ENCODE measurements at regions not wholly inside any gene's neighbourhood (a gene's known extent, or its start where the extent isn't known, plus 50 kb on each side); places are given as distances from the start of the nearest gene placed in this dataset.

DNA sequence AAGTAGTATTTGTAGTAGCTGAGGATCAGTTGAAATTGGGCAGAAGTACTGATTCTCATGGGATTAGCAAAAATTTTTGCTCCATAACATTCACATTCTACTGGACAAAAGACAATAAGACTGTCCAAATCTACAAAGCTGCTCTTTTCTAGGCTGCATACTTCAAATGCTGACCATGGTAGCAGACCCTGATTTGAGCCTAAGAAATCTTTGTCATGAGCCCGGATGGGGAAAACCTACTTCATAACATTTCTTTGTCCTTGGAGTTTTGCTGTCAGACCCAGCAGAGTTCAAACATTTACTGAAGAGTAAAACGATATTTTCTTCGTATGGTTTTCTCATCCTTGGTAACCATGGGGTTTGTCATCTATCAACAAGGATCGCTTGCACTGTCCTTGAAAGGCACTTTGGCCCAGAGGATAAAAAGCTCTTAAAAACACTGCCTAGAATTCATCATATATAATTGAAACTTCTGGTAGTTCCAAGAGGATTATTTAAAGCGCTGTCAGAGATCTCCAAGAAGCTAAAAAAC is 216.9 kb downstream of the CAVIN4 start:
- BruUV-seq (replicated peaks): no TSS peak
- no peak overlapping the region for H3K4me3 ChIP-seq
- H3K9me1 ChIP-seq (ENCODE audit: control insufficient read depth, insufficient read depth, low read length): no peaks in the 10 kb centered on the region
- H3K4me2 ChIP-seq (ENCODE audit: insufficient read depth, low read length): no peak overlapping the region
- no peak overlapping the region for H3K27ac ChIP-seq (ENCODE audit: extremely low read depth, low read depth, low read length)
- no peak for ATAC-seq
- in situ Hi-C loops (cut with MboI) (no loop called here), intact Hi-C loops (cut with micrococcal nuclease) (no loop called here)
- H3K9me3 ChIP-seq (replicated peaks; ENCODE audit: control insufficient read depth, insufficient read depth, low read depth, low read length): no peaks in the 10 kb centered on the region; the same call in 1 of the 2 replicates
- no peaks in the 10 kb centered on the region for H3K36me3 ChIP-seq (ENCODE audit: control insufficient read depth, insufficient read depth, low read length)
- no peaks in the 10 kb centered on the region for H3K4me1 ChIP-seq (replicated peaks in 1 of 2; ENCODE audit: control insufficient read depth in 2 of 2, insufficient read depth in 2 of 2, low read length in 2 of 2)
- ChIA-PET CTCF (ENCODE audit: low intra/inter-chr PET ratio) (no interaction called here), POLR2A (no interaction called here)
- H3K27me3 ChIP-seq (ENCODE audit: control insufficient read depth in 2 of 2, insufficient read depth in 2 of 2, low read length in 2 of 2): no peaks in the 10 kb centered on the region
- H3K9ac ChIP-seq (ENCODE audit: insufficient read depth in 1 of 2, low read depth in 2 of 2, low read length in 2 of 2): no peak overlapping the region
- FAIRE-seq: no peak
- no peak overlapping the region for H2AFZ ChIP-seq (ENCODE audit: low read depth, low read length)
- TF ChIP-seq FIP1L1 (IDR thresholded peaks at IDR 0.05; ENCODE audit: low read depth, low read length, poor library complexity, severe bottlenecking): no peak
- TF ChIP-seq MAZ (CRISPR knock-in tag; conservative IDR thresholded peaks at IDR 0.05 in 1 of 2, IDR thresholded peaks at IDR 0.05 in 1 of 2): no peak
- no peak for TF ChIP-seq SMAD2 (IDR thresholded peaks at IDR 0.05; ENCODE audit: low read depth, low read length)
- no peak for TF ChIP-seq SLC30A9 (CRISPR knock-in tag; IDR thresholded peaks at IDR 0.05)
- no peak for TF ChIP-seq BACH1 (tag; IDR thresholded peaks at IDR 0.05)
- no peak for TF ChIP-seq ZNF696 (CRISPR knock-in tag; conservative IDR thresholded peaks at IDR 0.05)
- no peak for TF ChIP-seq LEF1 (IDR thresholded peaks at IDR 0.05)
- no peak for TF ChIP-seq LCOR (CRISPR knock-in tag; IDR thresholded peaks at IDR 0.05)
- TF ChIP-seq, protein P1, sequence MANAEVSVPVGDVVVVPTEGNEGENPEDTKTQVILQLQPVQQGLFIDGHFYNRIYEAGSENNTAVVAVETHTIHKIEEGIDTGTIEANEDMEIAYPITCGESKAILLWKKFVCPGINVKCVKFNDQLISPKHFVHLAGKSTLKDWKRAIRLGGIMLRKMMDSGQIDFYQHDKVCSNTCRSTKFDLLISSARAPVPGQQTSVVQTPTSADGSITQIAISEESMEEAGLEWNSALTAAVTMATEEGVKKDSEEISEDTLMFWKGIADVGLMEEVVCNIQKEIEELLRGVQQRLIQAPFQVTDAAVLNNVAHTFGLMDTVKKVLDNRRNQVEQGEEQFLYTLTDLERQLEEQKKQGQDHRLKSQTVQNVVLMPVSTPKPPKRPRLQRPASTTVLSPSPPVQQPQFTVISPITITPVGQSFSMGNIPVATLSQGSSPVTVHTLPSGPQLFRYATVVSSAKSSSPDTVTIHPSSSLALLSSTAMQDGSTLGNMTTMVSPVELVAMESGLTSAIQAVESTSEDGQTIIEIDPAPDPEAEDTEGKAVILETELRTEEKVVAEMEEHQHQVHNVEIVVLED (CRISPR knock-in tag; IDR thresholded peaks at IDR 0.05): no peak
- no peak for TF ChIP-seq ZNF12 (CRISPR knock-in tag; IDR thresholded peaks at IDR 0.05)
- no peak for TF ChIP-seq GABPA (tag; conservative IDR thresholded peaks at IDR 0.05; ENCODE audit: low read depth)
- TF ChIP-seq, protein P2, sequence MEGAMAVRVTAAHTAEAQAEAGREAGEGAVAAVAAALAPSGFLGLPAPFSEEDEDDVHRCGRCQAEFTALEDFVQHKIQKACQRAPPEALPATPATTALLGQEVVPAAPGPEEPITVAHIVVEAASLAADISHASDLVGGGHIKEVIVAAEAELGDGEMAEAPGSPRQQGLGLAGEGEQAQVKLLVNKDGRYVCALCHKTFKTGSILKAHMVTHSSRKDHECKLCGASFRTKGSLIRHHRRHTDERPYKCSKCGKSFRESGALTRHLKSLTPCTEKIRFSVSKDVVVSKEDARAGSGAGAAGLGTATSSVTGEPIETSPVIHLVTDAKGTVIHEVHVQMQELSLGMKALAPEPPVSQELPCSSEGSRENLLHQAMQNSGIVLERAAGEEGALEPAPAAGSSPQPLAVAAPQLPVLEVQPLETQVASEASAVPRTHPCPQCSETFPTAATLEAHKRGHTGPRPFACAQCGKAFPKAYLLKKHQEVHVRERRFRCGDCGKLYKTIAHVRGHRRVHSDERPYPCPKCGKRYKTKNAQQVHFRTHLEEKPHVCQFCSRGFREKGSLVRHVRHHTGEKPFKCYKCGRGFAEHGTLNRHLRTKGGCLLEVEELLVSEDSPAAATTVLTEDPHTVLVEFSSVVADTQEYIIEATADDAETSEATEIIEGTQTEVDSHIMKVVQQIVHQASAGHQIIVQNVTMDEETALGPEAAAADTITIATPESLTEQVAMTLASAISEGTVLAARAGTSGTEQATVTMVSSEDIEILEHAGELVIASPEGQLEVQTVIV (CRISPR knock-in tag; IDR thresholded peaks at IDR 0.05; ENCODE audit: borderline replicate concordance): no peak
- no peak for TF ChIP-seq ZEB2 (IDR thresholded peaks at IDR 0.05)
- TF ChIP-seq THRAP3 (IDR thresholded peaks at IDR 0.05; ENCODE audit: borderline replicate concordance): no peak
- TF ChIP-seq ZBED1 (IDR thresholded peaks at IDR 0.05): no peak
- no peak for TF ChIP-seq PTBP1 (IDR thresholded peaks at IDR 0.05; ENCODE audit: low read depth, low read length)
- no peak for TF ChIP-seq ZNF584 (CRISPR knock-in tag; IDR thresholded peaks at IDR 0.05; ENCODE audit: low read depth)
- no peak for TF ChIP-seq RFX1 (IDR thresholded peaks at IDR 0.05)
- no peaks in the 10 kb centered on the region for H4K20me1 ChIP-seq (replicated peaks; ENCODE audit: control insufficient read depth, insufficient read depth, low read length)
- WGBS (ENCODE audit: insufficient coverage, low coverage, missing lambda C conversion rate): 3% methylated on average over 3 of the region's 5 CpGs
- DNase-seq (ENCODE audit: extremely low read depth in 1 of 4, low spot score in 3 of 4): no peak
- no peaks in the 10 kb centered on the region for H3K79me2 ChIP-seq (ENCODE audit: control insufficient read depth, insufficient read depth, low read length)
